SU-DHL-6 (cell line): ENCODE measurements at regions not wholly inside any gene's neighbourhood (a gene's known extent, or its start where the extent isn't known, plus 50 kb on each side); places are given as distances from the start of the nearest gene placed in this dataset.

ENCODE experiments used
- H2AFZ ChIP-seq: fragments of 200-600 bp; sonication (generic); 2 replicates; pipeline ENCODE4 v1.6.1; 2014; ENCODE audit warnings: low read depth, mild to moderate bottlenecking, moderate library complexity, mixed read lengths, antibody characterized with exemption, low read length; ENCODE audit not compliant: severe bottlenecking
- H3F3A ChIP-seq: fragments of 200-600 bp; shearing (Covaris generic); 2 replicates; pipeline ENCODE4 v1.6.0; 2016; ENCODE audit warnings: antibody characterized with exemption, mild to moderate bottlenecking; ENCODE audit not compliant: insufficient read depth
- H3K27ac ChIP-seq: fragments of 200-600 bp; sonication (generic); 2 replicates; pipeline ENCODE4 v1.5.1; 2016; ENCODE audit warnings: low read depth, mild to moderate bottlenecking, low read length, moderate library complexity, mixed read lengths
- H3K27me3 ChIP-seq: fragments of 200-600 bp; sonication (generic), shearing (Covaris generic); 2 replicates; pipeline ENCODE4 v1.6.0; 2014; ENCODE audit warnings: mild to moderate bottlenecking, low read length
- H3K36me3 ChIP-seq: fragments of 200-600 bp; sonication (generic); 2 replicates; pipeline ENCODE4 v1.6.1; 2014; ENCODE audit warnings: mild to moderate bottlenecking, low read length, mixed read lengths
- H3K4me2 ChIP-seq: fragments of 300-600, 200-600 bp; shearing (Covaris generic), sonication (generic); 2 replicates; pipeline ENCODE4 v1.6.0; 2014; ENCODE audit warnings: low read length, low read depth, mild to moderate bottlenecking; ENCODE audit not compliant: poor library complexity, severe bottlenecking
- H3K4me3 ChIP-seq: fragments of 200-600 bp; sonication (generic); 2 replicates; pipeline ENCODE4 v1.5.1; 2014; ENCODE audit warnings: antibody characterized with exemption, low read length, mild to moderate bottlenecking, mixed read lengths; ENCODE audit not compliant: insufficient read depth, poor library complexity, severe bottlenecking
- H3K79me2 ChIP-seq: fragments of 200-600 bp; sonication (generic); 2 replicates; pipeline ENCODE4 v1.6.1; 2014; ENCODE audit warnings: mild to moderate bottlenecking, low read length, moderate library complexity; ENCODE audit not compliant: insufficient read depth
- H3K9ac ChIP-seq: fragments of 200-600 bp; sonication (generic); 2 replicates; pipeline ENCODE4 v1.7.0; 2014; ENCODE audit warnings: mild to moderate bottlenecking, low read length
- H3K9me2 ChIP-seq: fragments of 200-600 bp; sonication (generic); replicated peaks from 2 replicates; pipeline ENCODE4 v1.6.1; 2014; ENCODE audit warnings: low read length; ENCODE audit not compliant: insufficient read depth
- H3K9me3 ChIP-seq: fragments of 200-600 bp; sonication (generic); 2 replicates; pipeline ENCODE4 v1.6.1; 2014; ENCODE audit warnings: low read length, mixed read lengths; ENCODE audit not compliant: insufficient read depth
- H4K20me1 ChIP-seq: fragments of 200-600 bp; sonication (generic); 2 replicates; pipeline ENCODE4 v1.6.1; 2014; ENCODE audit warnings: low read depth, mild to moderate bottlenecking, antibody characterized with exemption, low read length, moderate library complexity, mixed read lengths
- CTCF ChIP-seq: fragments of 200-600 bp; sonication (generic); IDR thresholded peaks from one replicate; pipeline ENCODE4 v1.5.1; 2017; ENCODE audit warnings: antibody characterized with exemption, mild to moderate bottlenecking, low read length, moderate library complexity; ENCODE audit not compliant: insufficient read depth, poor library complexity, severe bottlenecking
- EZH2phosphoT487 ChIP-seq: fragments of 200-600 bp; sonication (generic), shearing (Covaris generic); conservative IDR thresholded peaks from 2 replicates; pipeline ENCODE4 v1.6.1; 2018; ENCODE audit warnings: mild to moderate bottlenecking, antibody characterized with exemption, low read length, moderate library complexity, mixed read lengths

DNA sequence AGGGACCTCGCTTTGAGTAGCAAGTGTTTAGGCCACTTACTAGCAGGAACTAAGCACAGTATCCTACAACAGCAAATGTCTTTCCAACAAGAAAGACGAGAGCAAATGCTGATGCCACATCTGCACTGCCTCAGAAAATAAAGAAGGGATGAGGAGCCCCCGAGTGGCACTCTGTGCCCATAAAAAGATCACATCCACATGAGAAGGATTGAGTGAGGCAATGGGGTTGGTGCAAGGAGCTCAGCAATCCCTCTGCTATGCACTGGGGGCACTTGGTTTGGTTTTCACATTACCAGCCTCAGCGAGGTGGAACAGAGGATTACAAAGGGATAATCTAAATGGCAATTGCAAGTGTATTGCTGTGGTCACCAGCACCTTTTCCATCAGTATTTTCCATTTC is 252.8 kb upstream of the SLC7A11 start:
- Histone ChIP-seq H3K79me2 (no peaks in the 10 kb centered on the region), H4K20me1 (no peaks in the 10 kb centered on the region), H3K9ac (no peak overlapping the region), H3K9me3 (no peaks in the 10 kb centered on the region), H3K27me3 (no peaks in the 10 kb centered on the region), H3F3A (no peaks in the 10 kb centered on the region), H3K4me3 (no peak overlapping the region), H3K27ac (no peak overlapping the region), H2AFZ (no peak overlapping the region), H3K9me2 (no peaks in the 10 kb centered on the region), H3K36me3 (no peaks in the 10 kb centered on the region), H3K4me2 (no peak overlapping the region)
- TF ChIP-seq CTCF: no peak
- no peak for TF ChIP-seq EZH2phosphoT487

- H3K9me3 ChIP-seq: no peaks in the 10 kb centered on the region
- H3K4me2 ChIP-seq: no peak overlapping the region
- no peak overlapping the region for H2AFZ ChIP-seq
- H3F3A ChIP-seq: no peaks in the 10 kb centered on the region
- no peaks in the 10 kb centered on the region for H3K79me2 ChIP-seq
- H3K27me3 ChIP-seq: no peaks in the 10 kb centered on the region
- H4K20me1 ChIP-seq: no peaks in the 10 kb centered on the region
- H3K9me2 ChIP-seq: no peaks in the 10 kb centered on the region
- H3K9ac ChIP-seq: no peak overlapping the region
- no peak overlapping the region for H3K4me3 ChIP-seq
- H3K27ac ChIP-seq: no peak overlapping the region
- TF ChIP-seq EZH2phosphoT487: no peak
- no peak for TF ChIP-seq CTCF
- H3K36me3 ChIP-seq: no peaks in the 10 kb centered on the region
These were observed 252.0 kb upstream of the SLC7A11 start for GRCh38 chr4:138494116-138494515.

DNA sequence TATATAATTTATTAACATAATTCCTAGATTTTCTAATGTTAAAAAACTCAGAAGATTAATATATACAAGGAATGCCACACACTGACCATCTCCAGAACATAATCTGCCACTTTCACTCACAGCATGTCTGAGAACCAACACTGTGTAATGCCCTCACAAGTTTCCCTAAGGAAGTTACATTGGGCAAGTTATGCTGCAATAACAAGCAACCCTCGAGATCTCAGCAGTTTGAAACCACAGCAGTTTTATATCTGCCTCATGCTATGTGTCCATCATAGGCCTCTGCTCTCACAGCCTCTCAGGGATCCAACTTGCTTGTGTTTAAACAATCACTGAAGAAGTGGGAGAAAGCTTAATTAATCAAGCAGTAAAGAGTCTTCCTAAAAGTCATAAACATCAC is 250.0 kb upstream of the SLC7A11 start:
- TF ChIP-seq EZH2phosphoT487: no peak
- no peak for TF ChIP-seq CTCF
- H3F3A ChIP-seq: no peaks in the 10 kb centered on the region
- H3K36me3 ChIP-seq: no peaks in the 10 kb centered on the region
- H2AFZ ChIP-seq: no peak overlapping the region
- no peaks in the 10 kb centered on the region for H3K79me2 ChIP-seq
- H3K9me2 ChIP-seq: no peaks in the 10 kb centered on the region
- H3K4me2 ChIP-seq: no peak overlapping the region
- H3K4me3 ChIP-seq: no peak overlapping the region
- no peaks in the 10 kb centered on the region for H3K27me3 ChIP-seq
- no peaks in the 10 kb centered on the region for H3K9me3 ChIP-seq
- H3K9ac ChIP-seq: no peak overlapping the region
- no peak overlapping the region for H3K27ac ChIP-seq
- H4K20me1 ChIP-seq: no peaks in the 10 kb centered on the region

DNA sequence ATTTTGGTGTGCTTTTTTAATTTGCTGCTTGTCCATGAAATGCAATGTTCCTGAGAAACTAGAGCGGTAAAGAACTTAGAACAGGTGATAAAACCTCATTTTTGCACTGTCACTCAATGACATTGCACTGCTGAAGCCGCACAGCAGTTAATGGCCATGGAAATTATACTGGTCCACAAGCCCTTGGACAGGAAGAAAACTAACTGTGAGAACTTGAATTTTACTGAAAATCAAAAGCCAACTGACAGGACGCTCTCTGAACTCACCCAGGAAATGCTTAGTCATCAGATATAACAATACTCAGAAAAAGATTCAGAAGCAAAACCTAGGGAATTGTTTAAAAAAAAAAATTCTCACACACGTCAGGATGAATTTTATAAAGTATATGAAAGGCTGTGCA is 246.4 kb upstream of the SLC7A11 start:
- H3K9ac ChIP-seq: no peak overlapping the region
- no peaks in the 10 kb centered on the region for H3K9me3 ChIP-seq
- no peaks in the 10 kb centered on the region for H3K36me3 ChIP-seq
- no peak overlapping the region for H3K27ac ChIP-seq
- H3K4me3 ChIP-seq: no peak overlapping the region
- H3K27me3 ChIP-seq: no peaks in the 10 kb centered on the region
- H2AFZ ChIP-seq: no peak overlapping the region
- H3F3A ChIP-seq: no peaks in the 10 kb centered on the region
- H3K9me2 ChIP-seq: no peaks in the 10 kb centered on the region
- no peaks in the 10 kb centered on the region for H3K79me2 ChIP-seq
- no peak for TF ChIP-seq EZH2phosphoT487
- no peak for TF ChIP-seq CTCF
- H4K20me1 ChIP-seq: no peaks in the 10 kb centered on the region
- H3K4me2 ChIP-seq: no peak overlapping the region
